Neuronal stem cell (in vitro differentiated cells): ENCODE measurements at regions not wholly inside any gene's neighbourhood (a gene's known extent, or its start where the extent isn't known, plus 50 kb on each side); places are given as distances from the start of the nearest gene placed in this dataset.

Experiments
- DNase-seq: peaks from one replicate; pipeline ENCODE4 v3.0.0-alpha.2; 2013; ENCODE audit warnings: low spot score
- H2AFZ ChIP-seq: one replicate; pipeline ENCODE4 v1.6.1; 2013; ENCODE audit warnings: mild to moderate bottlenecking, low read length, inconsistent platforms
- H2AK5ac ChIP-seq: 2 replicates; pipeline ENCODE4 v1.6.1; 2013; ENCODE audit warnings: low read depth, mild to moderate bottlenecking, inconsistent platforms, low read length, moderate library complexity, mixed read lengths
- H2BK120ac ChIP-seq: 2 replicates; pipeline ENCODE4 v1.6.1; 2013; ENCODE audit warnings: low read depth, mild to moderate bottlenecking, inconsistent platforms, low read length, moderate library complexity, mixed read lengths
- H2BK12ac ChIP-seq: one replicate; pipeline ENCODE4 v1.6.1; 2013; ENCODE audit warnings: low read length, inconsistent platforms
- H2BK15ac ChIP-seq: 2 replicates; pipeline ENCODE4 v1.6.1; 2013; ENCODE audit warnings: mild to moderate bottlenecking, low read length, inconsistent platforms, mixed read lengths
- H2BK5ac ChIP-seq: one replicate; pipeline ENCODE4 v1.6.1; 2013; ENCODE audit warnings: inconsistent platforms, mild to moderate bottlenecking, low read length, moderate library complexity
- H3K14ac ChIP-seq: one replicate; pipeline ENCODE4 v1.6.1; 2013; ENCODE audit warnings: low read length, inconsistent platforms
- H3K18ac ChIP-seq: 2 replicates; pipeline ENCODE4 v1.6.1; 2013; ENCODE audit warnings: low read length, inconsistent platforms
- H3K23ac ChIP-seq: 2 replicates; pipeline ENCODE4 v1.6.1; 2013; ENCODE audit warnings: low read depth, mild to moderate bottlenecking, mixed read lengths, low read length, inconsistent platforms; ENCODE audit not compliant: poor library complexity
- H3K27ac ChIP-seq: replicated peaks from 3 replicates; pipeline ENCODE4 v1.5.1; 2013; ENCODE audit warnings: low read length, inconsistent platforms
- H3K27me3 ChIP-seq, 3 experiments: 2 replicates each; pipeline ENCODE4 v1.6.1; 2013; ENCODE audit warnings: low read length in 3 of 3, mild to moderate bottlenecking in 2 of 3, inconsistent platforms in 1 of 3, low read depth in 1 of 3, mixed read lengths in 1 of 3, moderate library complexity in 1 of 3; ENCODE audit not compliant: control insufficient read depth in 3 of 3, insufficient read depth in 3 of 3
- H3K36me3 ChIP-seq, 2 donors: replicated peaks in 1 of 2; 2 replicates each; pipeline ENCODE4 v1.6.1; 2013; ENCODE audit warnings: low read length in 2 of 2; ENCODE audit not compliant: control insufficient read depth in 2 of 2, insufficient read depth in 2 of 2
- H3K4ac ChIP-seq: 2 replicates; pipeline ENCODE4 v1.6.1; 2013; ENCODE audit warnings: inconsistent platforms, mild to moderate bottlenecking, low read length, moderate library complexity
- H3K4me1 ChIP-seq, 2 donors: 1 replicate in 1 of 2; 2 replicates in 1 of 2; pipeline ENCODE4 v1.6.1; 2013; ENCODE audit warnings: low read length in 2 of 2, low read depth in 1 of 2; ENCODE audit not compliant: control insufficient read depth in 2 of 2, insufficient read depth in 1 of 2
- H3K4me2 ChIP-seq: one replicate; pipeline ENCODE4 v1.6.1; 2013; ENCODE audit warnings: mild to moderate bottlenecking, low read length, inconsistent platforms; ENCODE audit not compliant: insufficient read depth, poor library complexity, severe bottlenecking
- H3K4me3 ChIP-seq, 2 donors: 2 replicates each; pipeline ENCODE4 v1.5.1; 2013; ENCODE audit warnings: low read length in 2 of 2, mild to moderate bottlenecking in 2 of 2, inconsistent platforms in 1 of 2, moderate library complexity in 1 of 2
- H3K79me1 ChIP-seq: one replicate; pipeline ENCODE4 v1.6.1; 2013; ENCODE audit warnings: low read depth, mild to moderate bottlenecking, inconsistent platforms, low read length, moderate library complexity
- H3K9ac ChIP-seq: one replicate; pipeline ENCODE4 v1.6.1; 2013; ENCODE audit warnings: mild to moderate bottlenecking, low read depth, low read length, inconsistent platforms; ENCODE audit not compliant: poor library complexity
- H3K9me3 ChIP-seq, 2 donors: replicated peaks in 1 of 2; 2 replicates each; pipeline versions ENCODE3 to v1.6.1; 2013; ENCODE audit warnings: low read length in 2 of 2, mild to moderate bottlenecking in 2 of 2, inconsistent platforms in 1 of 2, low read depth in 1 of 2, mixed read lengths in 1 of 2, moderate library complexity in 1 of 2; ENCODE audit not compliant: control insufficient read depth in 2 of 2, insufficient read depth in 1 of 2
- H4K8ac ChIP-seq: one replicate; pipeline ENCODE4 v1.6.1; 2013; ENCODE audit warnings: low read depth, mild to moderate bottlenecking, inconsistent platforms, low read length, moderate library complexity
- H4K91ac ChIP-seq: one replicate; pipeline ENCODE4 v1.6.1; 2013; ENCODE audit warnings: low read length, low read depth, mild to moderate bottlenecking, inconsistent platforms; ENCODE audit not compliant: poor library complexity
- WGBS, 2 donors: extraction: QIAGEN DNeasy Blood & Tissue Kit; methylation state at CpG; one replicate each; pipeline ENCODE4 v1.1.7; 2013; ENCODE audit warnings: missing lambda C conversion rate in 2 of 2, mixed read lengths in 1 of 2; ENCODE audit not compliant: insufficient read length in 2 of 2, insufficient replicate concordance in 1 of 2; ENCODE audit errors: extremely low coverage in 2 of 2; 5-methylcytosine and 5-hydroxymethylcytosine counted together

DNA sequence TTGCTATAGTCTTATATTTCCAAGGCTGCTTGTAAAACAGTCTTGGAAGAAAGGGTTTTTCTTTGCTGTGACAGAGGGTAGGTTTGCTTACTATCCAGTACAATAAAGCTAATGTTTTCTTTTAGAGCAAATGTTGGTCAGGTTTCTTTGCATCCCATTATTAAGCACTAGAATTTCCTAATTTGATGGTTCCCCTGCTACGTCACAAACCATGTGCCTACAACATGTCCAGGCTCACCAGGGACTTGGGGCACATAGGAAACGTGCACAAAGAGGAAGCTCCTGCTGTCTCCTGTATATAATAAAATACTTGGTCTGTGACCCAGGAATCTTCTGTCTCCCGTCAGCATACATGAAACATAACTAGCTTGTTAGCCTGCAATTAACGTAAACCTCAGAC, 486.3 kb upstream of the LRFN5 start:
- H3K4me2 ChIP-seq: no peak overlapping the region
- H3K4me3 ChIP-seq: no peak overlapping the region
- peaks cover 0 to 7% of the 10 kb centered on the region in 2 donors for H3K4me1 ChIP-seq
- H3K27ac ChIP-seq: no peak overlapping the region
- no peak for DNase-seq
- H2AFZ ChIP-seq: no peak overlapping the region
- H2BK12ac ChIP-seq: no peak overlapping the region
- no peaks in the 10 kb centered on the region for H3K27me3 ChIP-seq
- no peak overlapping the region for H3K18ac ChIP-seq
- no peak overlapping the region for H3K9ac ChIP-seq
- H4K8ac ChIP-seq: no peak overlapping the region
- no peak overlapping the region for H2AK5ac ChIP-seq
- H3K9me3 ChIP-seq: no peaks in the 10 kb centered on the region
- no peak overlapping the region for H3K23ac ChIP-seq
- H2BK5ac ChIP-seq: no peak overlapping the region
- WGBS, 2 donors: no CpG with 5 or more reads among the region's 4 CpGs
- H3K36me3 ChIP-seq: no peaks in the 10 kb centered on the region
- H4K91ac ChIP-seq: no peak overlapping the region
- no peak overlapping the region for H3K14ac ChIP-seq
- H3K4ac ChIP-seq: no peak overlapping the region
- H2BK15ac ChIP-seq: no peak overlapping the region
- no peak overlapping the region for H2BK120ac ChIP-seq
- no peaks in the 10 kb centered on the region for H3K79me1 ChIP-seq

DNA sequence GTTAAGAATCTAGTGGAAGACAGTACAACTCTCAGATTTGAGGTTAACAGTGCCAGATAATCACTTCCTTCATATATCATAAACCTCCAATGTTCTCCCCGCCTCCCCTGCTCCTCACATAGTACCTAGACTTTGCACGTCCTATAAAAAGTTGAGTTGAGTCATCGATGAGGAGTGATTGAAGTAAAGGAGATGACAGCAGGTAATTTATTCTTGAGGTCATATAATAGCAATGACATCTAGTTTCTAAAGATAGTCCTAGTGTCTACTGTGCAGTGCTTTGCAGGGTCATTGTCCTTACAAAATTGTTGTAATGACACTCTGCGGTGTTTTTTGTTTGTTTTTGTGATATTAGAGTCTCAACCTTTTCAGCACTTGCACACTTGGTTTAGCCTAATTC, 510.5 kb upstream of the LRFN5 start:
- Histone ChIP-seq H3K18ac (no peak overlapping the region), H3K4me1 (no peaks in the 10 kb centered on the region), H3K4ac (no peak overlapping the region), H3K27me3 (no peaks in the 10 kb centered on the region), H2AFZ (no peak overlapping the region), H3K27ac (no peak overlapping the region), H3K4me2 (no peak overlapping the region), H3K4me3 (no peak overlapping the region), H4K8ac (no peak overlapping the region), H3K14ac (no peak overlapping the region), H3K9me3 (peaks cover 2 to 5% of the 10 kb centered on the region in 2 donors), H2BK12ac (no peak overlapping the region), H2BK120ac (no peak overlapping the region), H2AK5ac (no peak overlapping the region), H3K79me1 (no peaks in the 10 kb centered on the region), H3K36me3 (peaks cover 0 to 5% of the 10 kb centered on the region in 2 donors), H2BK15ac (no peak overlapping the region), H4K91ac (no peak overlapping the region), H3K23ac (no peak overlapping the region), H3K9ac (no peak overlapping the region), H2BK5ac (no peak overlapping the region)
- no peak for DNase-seq
- WGBS, 2 donors: no CpG with 5 or more reads among the region's 4 CpGs

DNA sequence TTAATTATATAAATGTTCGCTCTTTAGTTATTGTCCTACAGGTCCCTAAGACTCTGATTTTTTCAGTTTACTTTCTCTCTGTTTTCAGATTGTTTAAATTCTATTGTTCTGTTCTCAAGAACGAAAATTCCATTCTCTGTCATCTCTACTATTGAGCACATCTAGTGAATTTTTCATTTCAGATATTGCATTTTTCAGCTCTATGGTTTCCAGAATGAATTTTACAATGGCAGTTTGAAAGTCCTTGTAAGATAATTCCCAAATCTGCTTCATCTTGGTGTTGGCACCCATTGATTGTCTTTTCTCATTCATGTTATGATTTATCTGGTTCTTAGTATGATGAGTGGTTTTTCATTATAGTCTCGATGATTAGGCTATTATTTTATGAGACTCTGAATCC, 519.6 kb upstream of the LRFN5 start:
- Histone ChIP-seq H3K4me2 (no peak overlapping the region), H3K79me1 (no peaks in the 10 kb centered on the region), H2AK5ac (no peak overlapping the region), H3K14ac (no peak overlapping the region), H2BK12ac (no peak overlapping the region), H4K8ac (no peak overlapping the region), H3K27ac (no peak overlapping the region), H3K23ac (no peak overlapping the region), H3K27me3 (no peaks in the 10 kb centered on the region), H2BK15ac (no peak overlapping the region), H4K91ac (no peak overlapping the region), H3K36me3 (no peaks in the 10 kb centered on the region), H3K9me3 (peaks cover 4 to 9% of the 10 kb centered on the region in 2 donors), H3K4me1 (no peaks in the 10 kb centered on the region), H3K4me3 (no peak overlapping the region), H2BK5ac (no peak overlapping the region), H3K4ac (no peak overlapping the region), H3K18ac (no peak overlapping the region), H2BK120ac (no peak overlapping the region), H2AFZ (no peak overlapping the region), H3K9ac (no peak overlapping the region)
- no peak for DNase-seq
- no CpG with 5 or more reads among the region's 3 CpGs for WGBS, 2 donors

DNA sequence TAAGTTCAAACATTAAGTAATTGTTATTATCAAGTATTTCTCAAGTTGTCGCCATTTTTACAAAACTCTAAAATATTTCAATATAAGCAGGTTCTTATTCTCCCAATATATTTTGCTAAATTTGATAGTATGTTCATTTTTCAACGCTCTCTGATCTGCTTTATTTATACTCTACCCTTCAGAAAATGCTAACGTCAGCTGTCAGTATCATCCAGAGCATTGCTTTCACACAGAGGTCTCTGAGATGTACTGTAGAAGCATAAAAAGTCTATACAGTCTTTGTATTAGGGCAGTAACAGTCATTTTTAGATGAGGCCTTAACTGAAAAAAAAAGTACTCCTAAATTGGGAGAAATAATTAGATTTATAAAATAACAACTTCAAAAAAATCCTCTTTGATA, 533.1 kb upstream of the LRFN5 start:
- no peak overlapping the region for H4K8ac ChIP-seq
- H2BK120ac ChIP-seq: no peak overlapping the region
- H3K4me2 ChIP-seq: no peak overlapping the region
- no peak overlapping the region for H3K9ac ChIP-seq
- DNase-seq: no peak
- no CpG with 5 or more reads among the region's 3 CpGs for WGBS, 2 donors
- H2BK15ac ChIP-seq: no peak overlapping the region
- H3K23ac ChIP-seq: no peak overlapping the region
- H3K36me3 ChIP-seq: no peaks in the 10 kb centered on the region
- H3K79me1 ChIP-seq: no peaks in the 10 kb centered on the region
- H2AFZ ChIP-seq: no peak overlapping the region
- no peak overlapping the region for H3K4me3 ChIP-seq
- no peak overlapping the region for H4K91ac ChIP-seq
- H2AK5ac ChIP-seq: no peak overlapping the region
- no peaks in the 10 kb centered on the region for H3K4me1 ChIP-seq
- no peak overlapping the region for H2BK5ac ChIP-seq
- H2BK12ac ChIP-seq: no peak overlapping the region
- no peak overlapping the region for H3K27ac ChIP-seq
- no peak overlapping the region for H3K4ac ChIP-seq
- no peak overlapping the region for H3K14ac ChIP-seq
- no peak overlapping the region for H3K18ac ChIP-seq
- no peaks in the 10 kb centered on the region for H3K27me3 ChIP-seq
- no peaks in the 10 kb centered on the region for H3K9me3 ChIP-seq
